GM21526 (cell line): ENCODE measurements at regions not wholly inside any gene's neighbourhood (a gene's known extent, or its start where the extent isn't known, plus 50 kb on each side); places are given as distances from the start of the nearest gene placed in this dataset.
A peak's percentile ranks its signal among the peaks of the same experiment; 100 is the strongest.

Experiments used
- ATAC-seq: cut with Tn5 transposase; IDR thresholded peaks from one replicate; pipeline ENCODE4 v1.9.1; 2021; ENCODE audit warnings: moderate library complexity; ENCODE audit not compliant: unreplicated experiment, low FRiP score

- no peak for ATAC-seq
These were observed 160.6 kb upstream of the COL21A1 start for GRCh38 chr6:56407883-56408410.

GRCh38 chr6:56406276-56407269 lies 159.2 kb upstream of the COL21A1 start:
- ATAC-seq, result peak; percentile 53

GRCh38 chr6:56404599-56404998 lies 157.2 kb upstream of the COL21A1 start:
- ATAC-seq, result no peak

- no peak for ATAC-seq
These were observed 156.4 kb upstream of the COL21A1 start for GRCh38 chr6:56403745-56404144.

GRCh38 chr6:56401477-56402070 lies 154.2 kb upstream of the COL21A1 start:
- ATAC-seq, result no peak

GRCh38 chr6:56400273-56400672 lies 152.9 kb upstream of the COL21A1 start:
- ATAC-seq, result no peak

GRCh38 chr6:56399672-56400263 lies 152.4 kb upstream of the COL21A1 start:
- no peak for ATAC-seq

- ATAC-seq, result no peak
These were observed 151.9 kb upstream of the COL21A1 start for GRCh38 chr6:56399250-56399671.

- ATAC-seq, result no peak
These were observed 149.1 kb upstream of the COL21A1 start for GRCh38 chr6:56396435-56396834.

GRCh38 chr6:56393615-56394612 lies 146.5 kb upstream of the COL21A1 start:
- no peak for ATAC-seq

- no peak for ATAC-seq
These were observed 141.0 kb upstream of the COL21A1 start for GRCh38 chr6:56388415-56388755.

- no peak for ATAC-seq
These were observed 140.4 kb upstream of the COL21A1 start for GRCh38 chr6:56387621-56388414.

- ATAC-seq, result no peak
These were observed 139.3 kb upstream of the COL21A1 start for GRCh38 chr6:56386717-56387116.

GRCh38 chr6:56385981-56386593 lies 138.7 kb upstream of the COL21A1 start:
- ATAC-seq, result no peak

- no peak for ATAC-seq
These were observed 135.8 kb upstream of the COL21A1 start for GRCh38 chr6:56383160-56383559.

GRCh38 chr6:56382416-56382940 lies 135.1 kb upstream of the COL21A1 start:
- ATAC-seq, result no peak

GRCh38 chr6:56381801-56382251 lies 134.4 kb upstream of the COL21A1 start:
- ATAC-seq, result no peak

GRCh38 chr6:56380476-56380875 lies 133.1 kb upstream of the COL21A1 start:
- ATAC-seq, result no peak
